GM12864 (cell line): ENCODE measurements at regions not wholly inside any gene's neighbourhood (a gene's known extent, or its start where the extent isn't known, plus 50 kb on each side); places are given as distances from the start of the nearest gene placed in this dataset.

Experiments used
- DNase-seq: peaks from one replicate; pipeline ENCODE4 v3.0.0-alpha.2; 2011; ENCODE audit warnings: low read depth
- H3K4me3 ChIP-seq: 2 replicates; pipeline ENCODE4 v1.5.1; 2011; ENCODE audit warnings: mild to moderate bottlenecking, low read depth, low read length, control low read depth
- TF ChIP-seq, protein P1 (sequence below): IDR thresholded peaks from 2 replicates; pipeline ENCODE4 v1.5.1; 2011; ENCODE audit warnings: low read depth, mild to moderate bottlenecking, moderate library complexity, low read length, control low read depth, inconsistent platforms; ENCODE audit errors: missing control alignments

DNA sequence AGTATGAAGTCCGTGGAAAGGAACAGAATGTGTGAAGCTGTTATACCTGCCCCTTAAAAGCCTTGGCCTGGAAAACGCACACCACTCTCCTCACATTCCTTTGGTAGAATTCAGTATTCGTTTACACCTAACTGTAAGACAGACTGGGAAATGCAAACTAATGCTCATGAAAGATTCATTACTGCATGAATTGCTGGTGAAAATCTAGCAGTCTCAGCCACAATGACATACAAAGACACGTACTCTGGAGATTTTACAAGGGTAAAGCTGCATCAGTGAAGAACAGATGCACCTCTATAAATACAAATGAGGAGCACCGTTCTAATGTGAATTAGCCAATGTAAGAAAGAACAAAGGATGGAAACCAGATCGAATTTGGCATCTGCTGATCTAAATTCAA, 2051.3 kb downstream of the PCDH7 start:
- no peak overlapping the region for H3K4me3 ChIP-seq
- TF ChIP-seq, protein P1, sequence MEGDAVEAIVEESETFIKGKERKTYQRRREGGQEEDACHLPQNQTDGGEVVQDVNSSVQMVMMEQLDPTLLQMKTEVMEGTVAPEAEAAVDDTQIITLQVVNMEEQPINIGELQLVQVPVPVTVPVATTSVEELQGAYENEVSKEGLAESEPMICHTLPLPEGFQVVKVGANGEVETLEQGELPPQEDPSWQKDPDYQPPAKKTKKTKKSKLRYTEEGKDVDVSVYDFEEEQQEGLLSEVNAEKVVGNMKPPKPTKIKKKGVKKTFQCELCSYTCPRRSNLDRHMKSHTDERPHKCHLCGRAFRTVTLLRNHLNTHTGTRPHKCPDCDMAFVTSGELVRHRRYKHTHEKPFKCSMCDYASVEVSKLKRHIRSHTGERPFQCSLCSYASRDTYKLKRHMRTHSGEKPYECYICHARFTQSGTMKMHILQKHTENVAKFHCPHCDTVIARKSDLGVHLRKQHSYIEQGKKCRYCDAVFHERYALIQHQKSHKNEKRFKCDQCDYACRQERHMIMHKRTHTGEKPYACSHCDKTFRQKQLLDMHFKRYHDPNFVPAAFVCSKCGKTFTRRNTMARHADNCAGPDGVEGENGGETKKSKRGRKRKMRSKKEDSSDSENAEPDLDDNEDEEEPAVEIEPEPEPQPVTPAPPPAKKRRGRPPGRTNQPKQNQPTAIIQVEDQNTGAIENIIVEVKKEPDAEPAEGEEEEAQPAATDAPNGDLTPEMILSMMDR = no peak
- no peak for DNase-seq

DNA sequence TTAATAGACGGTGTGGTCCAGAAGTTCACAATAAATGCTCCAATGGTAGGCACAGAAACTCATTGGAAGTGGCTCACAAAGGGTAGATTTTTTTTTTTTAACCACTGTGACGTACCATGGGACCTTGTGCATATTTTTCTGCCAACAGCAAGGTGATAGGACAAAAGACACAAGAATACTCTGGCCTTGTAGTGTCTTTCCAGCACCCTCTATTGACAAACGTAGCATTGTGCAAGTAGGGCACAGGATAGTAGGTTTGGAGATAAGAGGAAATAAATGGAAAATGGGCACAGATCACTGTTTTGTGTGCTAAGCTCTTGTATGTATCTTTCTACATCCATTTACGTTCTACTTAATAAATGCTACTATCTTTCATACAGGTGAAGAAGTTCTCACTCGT, 2054.9 kb downstream of the PCDH7 start:
- DNase-seq = no peak
- no peak overlapping the region for H3K4me3 ChIP-seq
- TF ChIP-seq, protein P1 = no peak

DNA sequence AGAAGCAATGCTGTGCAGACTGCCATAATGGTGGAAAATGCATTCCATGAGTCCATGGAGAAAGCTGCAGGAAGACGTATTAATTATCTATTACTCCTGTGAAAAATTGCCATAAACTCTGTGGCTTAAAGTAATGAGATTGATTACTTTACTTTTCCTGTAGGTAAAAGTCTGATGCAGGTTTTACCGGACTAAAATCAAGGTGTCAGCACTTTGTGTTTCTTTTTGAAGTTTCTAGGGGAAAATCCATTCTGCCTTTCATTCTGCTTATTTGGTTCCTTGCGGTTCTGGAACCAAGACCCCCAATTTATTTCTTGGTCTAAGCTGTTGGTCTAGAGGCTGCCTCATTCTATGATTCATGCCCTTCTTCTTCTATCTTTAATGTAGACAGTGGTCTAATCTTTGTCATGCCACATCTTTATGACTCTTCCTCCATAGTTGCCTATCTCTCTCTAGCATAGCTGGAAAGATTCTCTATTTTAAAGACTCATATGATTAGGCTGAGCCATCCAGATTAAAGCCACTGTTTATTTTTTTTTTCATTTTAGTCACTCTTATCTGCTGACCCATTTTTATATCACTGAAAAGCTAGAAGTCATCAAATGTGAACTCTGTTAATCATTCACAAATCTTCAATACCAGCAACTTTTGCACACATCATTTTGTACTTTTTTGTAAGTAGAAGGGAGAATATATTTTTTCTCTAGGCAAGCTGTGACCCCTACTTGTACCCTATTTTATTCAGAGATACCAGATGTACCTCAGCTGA, 2056.4 kb downstream of the PCDH7 start:
- TF ChIP-seq, protein P1 = no peak
- H3K4me3 ChIP-seq = no peak overlapping the region
- no peak for DNase-seq

DNA sequence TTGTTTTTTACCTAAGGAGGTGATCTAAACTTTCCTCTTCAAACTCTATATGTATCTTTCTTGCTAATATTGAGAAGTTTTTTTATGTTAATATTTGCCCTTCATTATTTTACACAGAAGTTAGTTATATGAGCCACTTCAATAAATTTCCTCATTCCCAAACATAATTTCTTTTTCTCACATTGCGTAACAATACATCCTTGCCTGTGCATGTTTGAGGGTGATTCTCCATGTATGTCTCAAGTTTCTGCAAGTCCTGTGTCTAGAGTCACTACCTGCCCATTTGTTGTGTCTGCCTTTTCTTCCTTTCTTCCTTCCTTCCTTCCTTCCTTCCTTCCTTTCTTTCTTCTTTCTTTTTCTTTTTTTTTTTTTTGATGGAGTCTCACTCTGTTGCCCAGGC, 2057.9 kb downstream of the PCDH7 start:
- no peak for DNase-seq
- no peak overlapping the region for H3K4me3 ChIP-seq
- TF ChIP-seq, protein P1 = no peak

DNA sequence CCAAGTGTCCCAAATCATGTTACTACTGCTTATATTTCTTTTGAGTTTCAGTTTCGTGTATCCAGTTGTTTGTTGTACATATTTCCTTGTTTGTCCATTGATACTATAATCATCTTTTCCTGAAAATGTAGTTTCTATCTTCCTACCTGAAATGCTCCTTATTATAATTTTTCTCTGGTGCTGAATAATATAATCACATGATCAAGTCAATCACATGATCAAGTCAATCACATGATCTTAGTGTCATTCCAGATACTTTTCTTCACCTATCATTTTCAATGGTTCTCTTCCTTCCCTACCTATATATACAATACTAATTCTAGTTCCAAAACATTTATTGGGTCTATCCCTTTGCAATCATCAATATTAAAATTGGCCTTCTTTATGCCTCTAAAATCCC, 2058.8 kb downstream of the PCDH7 start:
- DNase-seq = no peak
- H3K4me3 ChIP-seq = no peak overlapping the region
- TF ChIP-seq, protein P1 = no peak

DNA sequence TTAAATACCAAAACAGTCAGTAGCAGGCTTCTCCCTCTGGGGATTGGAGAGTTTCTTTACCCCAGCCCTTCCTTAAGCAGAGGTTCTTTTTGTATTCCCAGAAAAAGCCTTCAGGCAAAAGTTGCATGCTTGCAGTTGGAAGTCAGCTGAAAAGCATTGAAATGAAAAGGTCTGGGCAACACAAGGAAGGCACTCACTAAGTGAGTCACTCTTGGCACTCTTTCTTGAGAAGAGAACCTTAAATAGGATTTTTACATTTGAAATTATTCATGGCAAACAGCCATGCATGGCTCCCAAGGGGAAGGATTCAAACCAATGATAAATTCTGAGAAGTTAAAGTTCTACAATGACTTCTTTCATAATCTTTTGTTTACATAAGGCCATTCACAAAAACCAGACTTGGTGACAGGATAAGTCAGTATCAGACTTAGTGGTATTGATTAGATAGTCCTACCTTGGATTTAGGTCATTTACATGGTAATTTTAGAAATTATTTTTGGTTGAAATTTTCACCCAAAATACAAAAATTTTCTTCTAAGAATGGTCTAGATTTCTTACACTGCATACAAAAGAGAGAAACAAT, 2068.9 kb downstream of the PCDH7 start:
- TF ChIP-seq, protein P1 = no peak
- no peak overlapping the region for H3K4me3 ChIP-seq
- DNase-seq = no peak

DNA sequence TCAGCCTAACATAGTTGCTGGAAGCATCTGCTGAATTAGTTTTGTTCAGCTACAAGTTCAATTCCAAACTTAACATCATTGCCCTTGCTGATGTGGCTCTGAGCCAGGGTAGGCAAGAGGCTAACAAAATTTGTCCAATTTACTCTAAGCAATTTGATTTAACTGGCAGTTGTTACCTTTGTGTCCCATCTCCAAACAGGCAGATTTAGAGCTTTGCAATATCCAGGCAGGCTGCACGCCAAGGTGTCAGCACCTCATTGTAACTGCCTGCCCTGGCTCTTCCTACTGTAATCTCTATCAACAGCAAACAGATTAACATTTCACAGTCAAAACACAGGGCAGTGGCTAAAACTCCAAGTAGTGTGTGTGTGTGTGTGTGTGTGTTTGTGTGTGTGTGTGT, 2070.6 kb downstream of the PCDH7 start:
- DNase-seq = no peak
- TF ChIP-seq, protein P1 = no peak
- no peak overlapping the region for H3K4me3 ChIP-seq
